ENCODE measurements at regions not wholly inside any gene's neighbourhood (a gene's known extent, or its start where the extent isn't known, plus 50 kb on each side); places are given as distances from the start of the nearest gene placed in this dataset.

- Histone ChIP-seq H3K27ac (ENCODE audit: low read depth) (0 out of 2 replicates have a peak overlapping the region, but pooled peaks have one; percentile 2), H3K4me2 (peak overlapping the region; percentile 17), H3K4me1 (ENCODE audit: insufficient read depth) (peaks cover 23% of the 10 kb centered on the region), H4K20me1 (replicated peaks; ENCODE audit: insufficient read depth) (no peaks in the 10 kb centered on the region), H3K79me2 (replicated peaks; ENCODE audit: insufficient read depth) (no peaks in the 10 kb centered on the region), H3F3A (replicated peaks; ENCODE audit: low read depth) (no peaks in the 10 kb centered on the region), H3K4me3 (peak overlapping the region; percentile 4; the same call in 1 of the 2 replicates), H3K9me2 (ENCODE audit: insufficient read depth) (no peaks in the 10 kb centered on the region), H3K36me3 (ENCODE audit: insufficient read depth) (no peaks in the 10 kb centered on the region), H2AFZ (peak overlapping the region; percentile 0; the same call in 1 of the 2 replicates), H3K27me3 (ENCODE audit: insufficient read depth) (no peaks in the 10 kb centered on the region)
- H3K27me3 Mint-ChIP-seq (ENCODE audit: insufficient read depth, low read depth, poor library complexity): peaks cover 8% of the 10 kb centered on the region
- ATAC-seq (peak; percentile 67), DNase-seq (ENCODE audit: low spot score) (peak; percentile 11)
- peak overlapping the region; percentile 46; the same call in 2 of the 3 replicates for H3K4me3 Mint-ChIP-seq
- peak overlapping the region; percentile 91 for H3K27ac Mint-ChIP-seq
- H3K4me1 Mint-ChIP-seq: peaks cover 25% of the 10 kb centered on the region
- no peak for TF ChIP-seq EZH2 (IDR thresholded peaks at IDR 0.05; ENCODE audit: low read depth, unreplicated experiment)
- no peak for TF ChIP-seq JUNB (IDR thresholded peaks at IDR 0.05; ENCODE audit: unreplicated experiment)
- TF ChIP-seq NANOG (IDR thresholded peaks at IDR 0.05; ENCODE audit: borderline replicate concordance): no peak
- TF ChIP-seq EZH2phosphoT487 (IDR thresholded peaks at IDR 0.05; ENCODE audit: unreplicated experiment): no peak
- TF ChIP-seq, protein P1, sequence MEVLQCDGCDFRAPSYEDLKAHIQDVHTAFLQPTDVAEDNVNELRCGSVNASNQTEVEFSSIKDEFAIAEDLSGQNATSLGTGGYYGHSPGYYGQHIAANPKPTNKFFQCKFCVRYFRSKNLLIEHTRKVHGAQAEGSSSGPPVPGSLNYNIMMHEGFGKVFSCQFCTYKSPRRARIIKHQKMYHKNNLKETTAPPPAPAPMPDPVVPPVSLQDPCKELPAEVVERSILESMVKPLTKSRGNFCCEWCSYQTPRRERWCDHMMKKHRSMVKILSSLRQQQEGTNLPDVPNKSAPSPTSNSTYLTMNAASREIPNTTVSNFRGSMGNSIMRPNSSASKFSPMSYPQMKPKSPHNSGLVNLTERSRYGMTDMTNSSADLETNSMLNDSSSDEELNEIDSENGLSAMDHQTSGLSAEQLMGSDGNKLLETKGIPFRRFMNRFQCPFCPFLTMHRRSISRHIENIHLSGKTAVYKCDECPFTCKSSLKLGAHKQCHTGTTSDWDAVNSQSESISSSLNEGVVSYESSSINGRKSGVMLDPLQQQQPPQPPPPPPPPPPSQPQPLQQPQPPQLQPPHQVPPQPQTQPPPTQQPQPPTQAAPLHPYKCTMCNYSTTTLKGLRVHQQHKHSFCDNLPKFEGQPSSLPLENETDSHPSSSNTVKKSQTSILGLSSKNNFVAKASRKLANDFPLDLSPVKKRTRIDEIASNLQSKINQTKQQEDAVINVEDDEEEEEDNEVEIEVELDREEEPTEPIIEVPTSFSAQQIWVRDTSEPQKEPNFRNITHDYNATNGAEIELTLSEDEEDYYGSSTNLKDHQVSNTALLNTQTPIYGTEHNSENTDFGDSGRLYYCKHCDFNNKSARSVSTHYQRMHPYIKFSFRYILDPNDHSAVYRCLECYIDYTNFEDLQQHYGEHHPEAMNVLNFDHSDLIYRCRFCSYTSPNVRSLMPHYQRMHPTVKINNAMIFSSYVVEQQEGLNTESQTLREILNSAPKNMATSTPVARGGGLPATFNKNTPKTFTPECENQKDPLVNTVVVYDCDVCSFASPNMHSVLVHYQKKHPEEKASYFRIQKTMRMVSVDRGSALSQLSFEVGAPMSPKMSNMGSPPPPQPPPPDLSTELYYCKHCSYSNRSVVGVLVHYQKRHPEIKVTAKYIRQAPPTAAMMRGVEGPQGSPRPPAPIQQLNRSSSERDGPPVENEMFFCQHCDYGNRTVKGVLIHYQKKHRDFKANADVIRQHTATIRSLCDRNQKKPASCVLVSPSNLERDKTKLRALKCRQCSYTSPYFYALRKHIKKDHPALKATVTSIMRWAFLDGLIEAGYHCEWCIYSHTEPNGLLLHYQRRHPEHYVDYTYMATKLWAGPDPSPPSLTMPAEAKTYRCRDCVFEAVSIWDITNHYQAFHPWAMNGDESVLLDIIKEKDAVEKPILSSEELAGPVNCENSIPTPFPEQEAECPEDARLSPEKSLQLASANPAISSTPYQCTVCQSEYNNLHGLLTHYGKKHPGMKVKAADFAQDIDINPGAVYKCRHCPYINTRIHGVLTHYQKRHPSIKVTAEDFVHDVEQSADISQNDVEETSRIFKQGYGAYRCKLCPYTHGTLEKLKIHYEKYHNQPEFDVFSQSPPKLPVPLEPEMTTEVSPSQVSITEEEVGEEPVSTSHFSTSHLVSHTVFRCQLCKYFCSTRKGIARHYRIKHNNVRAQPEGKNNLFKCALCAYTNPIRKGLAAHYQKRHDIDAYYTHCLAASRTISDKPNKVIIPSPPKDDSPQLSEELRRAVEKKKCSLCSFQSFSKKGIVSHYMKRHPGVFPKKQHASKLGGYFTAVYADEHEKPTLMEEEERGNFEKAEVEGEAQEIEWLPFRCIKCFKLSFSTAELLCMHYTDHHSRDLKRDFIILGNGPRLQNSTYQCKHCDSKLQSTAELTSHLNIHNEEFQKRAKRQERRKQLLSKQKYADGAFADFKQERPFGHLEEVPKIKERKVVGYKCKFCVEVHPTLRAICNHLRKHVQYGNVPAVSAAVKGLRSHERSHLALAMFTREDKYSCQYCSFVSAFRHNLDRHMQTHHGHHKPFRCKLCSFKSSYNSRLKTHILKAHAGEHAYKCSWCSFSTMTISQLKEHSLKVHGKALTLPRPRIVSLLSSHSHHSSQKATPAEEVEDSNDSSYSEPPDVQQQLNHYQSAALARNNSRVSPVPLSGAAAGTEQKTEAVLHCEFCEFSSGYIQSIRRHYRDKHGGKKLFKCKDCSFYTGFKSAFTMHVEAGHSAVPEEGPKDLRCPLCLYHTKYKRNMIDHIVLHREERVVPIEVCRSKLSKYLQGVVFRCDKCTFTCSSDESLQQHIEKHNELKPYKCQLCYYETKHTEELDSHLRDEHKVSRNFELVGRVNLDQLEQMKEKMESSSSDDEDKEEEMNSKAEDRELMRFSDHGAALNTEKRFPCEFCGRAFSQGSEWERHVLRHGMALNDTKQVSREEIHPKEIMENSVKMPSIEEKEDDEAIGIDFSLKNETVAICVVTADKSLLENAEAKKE (CRISPR knock-in tag; IDR thresholded peaks at IDR 0.05): no peak
- TF ChIP-seq, protein P2, sequence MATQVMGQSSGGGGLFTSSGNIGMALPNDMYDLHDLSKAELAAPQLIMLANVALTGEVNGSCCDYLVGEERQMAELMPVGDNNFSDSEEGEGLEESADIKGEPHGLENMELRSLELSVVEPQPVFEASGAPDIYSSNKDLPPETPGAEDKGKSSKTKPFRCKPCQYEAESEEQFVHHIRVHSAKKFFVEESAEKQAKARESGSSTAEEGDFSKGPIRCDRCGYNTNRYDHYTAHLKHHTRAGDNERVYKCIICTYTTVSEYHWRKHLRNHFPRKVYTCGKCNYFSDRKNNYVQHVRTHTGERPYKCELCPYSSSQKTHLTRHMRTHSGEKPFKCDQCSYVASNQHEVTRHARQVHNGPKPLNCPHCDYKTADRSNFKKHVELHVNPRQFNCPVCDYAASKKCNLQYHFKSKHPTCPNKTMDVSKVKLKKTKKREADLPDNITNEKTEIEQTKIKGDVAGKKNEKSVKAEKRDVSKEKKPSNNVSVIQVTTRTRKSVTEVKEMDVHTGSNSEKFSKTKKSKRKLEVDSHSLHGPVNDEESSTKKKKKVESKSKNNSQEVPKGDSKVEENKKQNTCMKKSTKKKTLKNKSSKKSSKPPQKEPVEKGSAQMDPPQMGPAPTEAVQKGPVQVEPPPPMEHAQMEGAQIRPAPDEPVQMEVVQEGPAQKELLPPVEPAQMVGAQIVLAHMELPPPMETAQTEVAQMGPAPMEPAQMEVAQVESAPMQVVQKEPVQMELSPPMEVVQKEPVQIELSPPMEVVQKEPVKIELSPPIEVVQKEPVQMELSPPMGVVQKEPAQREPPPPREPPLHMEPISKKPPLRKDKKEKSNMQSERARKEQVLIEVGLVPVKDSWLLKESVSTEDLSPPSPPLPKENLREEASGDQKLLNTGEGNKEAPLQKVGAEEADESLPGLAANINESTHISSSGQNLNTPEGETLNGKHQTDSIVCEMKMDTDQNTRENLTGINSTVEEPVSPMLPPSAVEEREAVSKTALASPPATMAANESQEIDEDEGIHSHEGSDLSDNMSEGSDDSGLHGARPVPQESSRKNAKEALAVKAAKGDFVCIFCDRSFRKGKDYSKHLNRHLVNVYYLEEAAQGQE (IDR thresholded peaks at IDR 0.05; ENCODE audit: unreplicated experiment): no peak
- no peak for TF ChIP-seq ZNF114 (CRISPR knock-in tag; IDR thresholded peaks at IDR 0.05)
- no peak for TF ChIP-seq CREB1 (CRISPR knock-in tag; IDR thresholded peaks at IDR 0.05; ENCODE audit: low read depth)
- no peak for TF ChIP-seq POLR2AphosphoS5 (IDR thresholded peaks at IDR 0.05; ENCODE audit: low read depth)
- no peak for TF ChIP-seq ZNF331 (CRISPR knock-in tag; IDR thresholded peaks at IDR 0.05; ENCODE audit: low read depth)
- TF ChIP-seq STAT1 (IDR thresholded peaks at IDR 0.05; ENCODE audit: unreplicated experiment): no peak
- TF ChIP-seq ETS1 (IDR thresholded peaks at IDR 0.05): no peak
- no peak for TF ChIP-seq CTCF (conservative IDR thresholded peaks at IDR 0.05; ENCODE audit: low read depth in 2 of 2)
- peaks cover 14% of the 10 kb centered on the region; the same call in 2 of the 3 replicates for H3K36me3 Mint-ChIP-seq (ENCODE audit: low read depth)
- H3K9me3 Mint-ChIP-seq: peaks cover 27% of the 10 kb centered on the region
Observed at GRCh38 chr3:13727890-13728289, 152.0 kb downstream of the WNT7A start.

Measured in GM23338 (cell line).